ENCODE measurements at regions not wholly inside any gene's neighbourhood (a gene's known extent, or its start where the extent isn't known, plus 50 kb on each side); places are given as distances from the start of the nearest gene placed in this dataset.

DNA sequence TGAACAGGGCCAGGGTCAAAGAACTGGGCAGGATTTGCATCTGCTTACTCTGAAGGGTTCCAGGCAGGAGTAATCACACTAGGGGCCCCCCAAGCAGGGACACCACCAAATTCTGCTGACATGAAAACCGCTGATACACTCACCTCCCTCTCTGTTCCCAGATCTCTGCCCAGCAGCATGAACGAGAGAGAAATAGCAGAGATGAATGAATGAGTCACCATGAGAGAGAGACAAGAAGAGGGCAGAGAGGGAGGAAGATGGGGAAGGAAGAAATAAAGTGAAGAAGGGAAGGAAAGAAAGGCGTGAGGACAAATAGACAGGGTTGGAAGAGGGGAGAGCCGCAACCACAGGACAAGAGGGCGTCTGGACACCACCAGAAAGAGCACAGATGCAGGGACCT is 285.9 kb upstream of the NEBL start:
- TF ChIP-seq, protein P1, sequence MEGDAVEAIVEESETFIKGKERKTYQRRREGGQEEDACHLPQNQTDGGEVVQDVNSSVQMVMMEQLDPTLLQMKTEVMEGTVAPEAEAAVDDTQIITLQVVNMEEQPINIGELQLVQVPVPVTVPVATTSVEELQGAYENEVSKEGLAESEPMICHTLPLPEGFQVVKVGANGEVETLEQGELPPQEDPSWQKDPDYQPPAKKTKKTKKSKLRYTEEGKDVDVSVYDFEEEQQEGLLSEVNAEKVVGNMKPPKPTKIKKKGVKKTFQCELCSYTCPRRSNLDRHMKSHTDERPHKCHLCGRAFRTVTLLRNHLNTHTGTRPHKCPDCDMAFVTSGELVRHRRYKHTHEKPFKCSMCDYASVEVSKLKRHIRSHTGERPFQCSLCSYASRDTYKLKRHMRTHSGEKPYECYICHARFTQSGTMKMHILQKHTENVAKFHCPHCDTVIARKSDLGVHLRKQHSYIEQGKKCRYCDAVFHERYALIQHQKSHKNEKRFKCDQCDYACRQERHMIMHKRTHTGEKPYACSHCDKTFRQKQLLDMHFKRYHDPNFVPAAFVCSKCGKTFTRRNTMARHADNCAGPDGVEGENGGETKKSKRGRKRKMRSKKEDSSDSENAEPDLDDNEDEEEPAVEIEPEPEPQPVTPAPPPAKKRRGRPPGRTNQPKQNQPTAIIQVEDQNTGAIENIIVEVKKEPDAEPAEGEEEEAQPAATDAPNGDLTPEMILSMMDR (IDR thresholded peaks at IDR 0.05), result no peak
- TF ChIP-seq EP300 (IDR thresholded peaks at IDR 0.05; ENCODE audit: low read depth) (no peak), POLR2AphosphoS5 (IDR thresholded peaks at IDR 0.05) (no peak)
